Natural killer cell (primary cell): ENCODE measurements at regions not wholly inside any gene's neighbourhood (a gene's known extent, or its start where the extent isn't known, plus 50 kb on each side); places are given as distances from the start of the nearest gene placed in this dataset.

Source experiments
- ATAC-seq, 3 donors: fragments of 150-1000 bp in 2 of 3; fragments of 200-7000 bp in 1 of 3; cut with Tn5 transposase; 1 replicate in 1 of 3; 2 replicates in 2 of 3; pipeline ENCODE4 v1.10.0; 2021; ENCODE audit warnings: mild to moderate bottlenecking in 2 of 3, moderate library complexity in 2 of 3
- DNase-seq, 2 donors: peaks; one replicate each; pipeline versions ENCODE4 v3.0.0 to v3.0.0-alpha.2; 2013 to 2021; ENCODE audit warnings: mixed read lengths in 1 of 2
- H3K27ac ChIP-seq: one replicate; pipeline ENCODE4 v1.5.1; 2013; ENCODE audit warnings: mild to moderate bottlenecking, low read length
- H3K27me3 ChIP-seq: one replicate; pipeline ENCODE4 v1.6.1; 2013; ENCODE audit warnings: low read length; ENCODE audit not compliant: control insufficient read depth, insufficient read depth
- H3K36me3 ChIP-seq: one replicate; pipeline ENCODE4 v1.6.1; 2013; ENCODE audit warnings: low read length; ENCODE audit not compliant: control insufficient read depth, insufficient read depth
- H3K4me1 ChIP-seq: one replicate; pipeline ENCODE4 v1.6.1; 2013; ENCODE audit warnings: low read length; ENCODE audit not compliant: control insufficient read depth, insufficient read depth
- H3K4me3 ChIP-seq: one replicate; pipeline ENCODE4 v1.5.1; 2013; ENCODE audit warnings: low read length
- H3K9me3 ChIP-seq: one replicate; pipeline ENCODE4 v1.6.1; 2013; ENCODE audit warnings: low read length; ENCODE audit not compliant: control insufficient read depth, insufficient read depth
- H3K27ac Mint-ChIP-seq, 2 donors: one replicate each; pipeline ENCODE4 v1.8.0; 2022; ENCODE audit warnings: mild to moderate bottlenecking in 2 of 2, mixed read lengths in 2 of 2, moderate library complexity in 1 of 2
- H3K27me3 Mint-ChIP-seq, 2 donors: one replicate each; pipeline ENCODE4 v1.8.0; 2022; ENCODE audit warnings: low read depth in 2 of 2, mixed read lengths in 2 of 2
- H3K36me3 Mint-ChIP-seq: one replicate; pipeline ENCODE4 v1.8.0; 2022; ENCODE audit warnings: mixed read lengths
- H3K4me1 Mint-ChIP-seq, 2 donors: one replicate each; pipeline ENCODE4 v1.8.0; 2022; ENCODE audit warnings: mixed read lengths in 2 of 2
- H3K4me3 Mint-ChIP-seq: one replicate; pipeline ENCODE4 v1.8.0; 2022; ENCODE audit warnings: mild to moderate bottlenecking, moderate library complexity, mixed read lengths
- H3K9me3 Mint-ChIP-seq, 2 donors: one replicate each; pipeline ENCODE4 v1.8.0; 2022; ENCODE audit warnings: mixed read lengths in 2 of 2
- WGBS: methylation state at CpG from one replicate; pipeline ENCODE4 v1.1.7; 2013; ENCODE audit warnings: missing lambda C conversion rate; ENCODE audit not compliant: insufficient coverage; 5-methylcytosine and 5-hydroxymethylcytosine counted together
- intact Hi-C: fragments of 100-400 bp; cut with micrococcal nuclease; formaldehyde crosslinking; loops from one replicate; pipeline ENCODE4 v1.14.2; 2022
- TF ChIP-seq, protein P1 (sequence below): fragments of 200-600 bp; IDR thresholded peaks from one replicate; pipeline ENCODE4 v1.8.0; 2022; ENCODE audit warnings: antibody characterized with exemption

DNA sequence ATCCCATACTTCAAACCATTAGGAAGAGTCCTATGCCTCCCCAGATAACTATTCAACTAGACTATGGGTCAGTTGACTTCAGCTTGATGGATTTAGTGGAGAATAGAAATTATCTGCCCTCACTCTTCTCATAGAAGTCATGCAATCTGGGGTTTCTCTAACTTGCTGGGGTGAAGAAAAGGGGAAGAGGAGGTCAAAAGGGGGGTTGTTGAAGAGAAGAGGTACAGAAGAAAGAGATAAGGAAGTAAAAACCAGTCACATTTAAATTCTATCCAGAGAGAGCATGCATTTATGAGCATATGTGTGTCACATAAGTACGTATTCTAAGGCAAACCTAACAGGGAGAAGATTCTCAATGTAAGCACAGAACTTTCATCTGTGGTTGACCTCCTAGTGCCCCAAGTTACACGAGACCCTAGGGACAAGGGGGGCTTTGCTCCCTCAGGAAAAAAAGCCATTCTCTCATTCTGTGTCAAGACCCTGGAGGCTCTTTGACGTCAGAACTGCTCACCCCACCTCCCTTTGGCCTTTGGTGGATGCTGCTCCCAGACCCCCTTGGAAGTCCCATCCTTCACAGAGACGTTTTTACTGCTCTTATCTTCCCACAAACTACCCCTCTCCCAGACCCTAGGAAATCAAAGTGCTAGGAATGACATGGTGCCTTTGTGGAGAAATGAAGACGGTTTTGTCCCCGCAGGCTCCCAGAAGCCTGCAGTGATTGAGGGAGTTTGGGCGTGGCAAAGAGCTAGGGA, 236.8 kb upstream of the TNP1 start:
- Histone ChIP-seq H3K27ac (no peak overlapping the region), H3K9me3 (no peaks in the 10 kb centered on the region), H3K36me3 (no peaks in the 10 kb centered on the region), H3K27me3 (no peaks in the 10 kb centered on the region), H3K4me1 (no peaks in the 10 kb centered on the region), H3K4me3 (no peak overlapping the region)
- Mint-ChIP-seq H3K27ac (no peak overlapping the region), H3K9me3 (no peaks in the 10 kb centered on the region), H3K4me3 (no peak overlapping the region), H3K36me3 (no peaks in the 10 kb centered on the region), H3K4me1 (no peaks in the 10 kb centered on the region), H3K27me3 (peaks cover 12 to 23% of the 10 kb centered on the region in 2 donors)
- WGBS: 81% methylated on average over 6 of the region's 7 CpGs
- TF ChIP-seq, protein P1, sequence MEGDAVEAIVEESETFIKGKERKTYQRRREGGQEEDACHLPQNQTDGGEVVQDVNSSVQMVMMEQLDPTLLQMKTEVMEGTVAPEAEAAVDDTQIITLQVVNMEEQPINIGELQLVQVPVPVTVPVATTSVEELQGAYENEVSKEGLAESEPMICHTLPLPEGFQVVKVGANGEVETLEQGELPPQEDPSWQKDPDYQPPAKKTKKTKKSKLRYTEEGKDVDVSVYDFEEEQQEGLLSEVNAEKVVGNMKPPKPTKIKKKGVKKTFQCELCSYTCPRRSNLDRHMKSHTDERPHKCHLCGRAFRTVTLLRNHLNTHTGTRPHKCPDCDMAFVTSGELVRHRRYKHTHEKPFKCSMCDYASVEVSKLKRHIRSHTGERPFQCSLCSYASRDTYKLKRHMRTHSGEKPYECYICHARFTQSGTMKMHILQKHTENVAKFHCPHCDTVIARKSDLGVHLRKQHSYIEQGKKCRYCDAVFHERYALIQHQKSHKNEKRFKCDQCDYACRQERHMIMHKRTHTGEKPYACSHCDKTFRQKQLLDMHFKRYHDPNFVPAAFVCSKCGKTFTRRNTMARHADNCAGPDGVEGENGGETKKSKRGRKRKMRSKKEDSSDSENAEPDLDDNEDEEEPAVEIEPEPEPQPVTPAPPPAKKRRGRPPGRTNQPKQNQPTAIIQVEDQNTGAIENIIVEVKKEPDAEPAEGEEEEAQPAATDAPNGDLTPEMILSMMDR: no peak
- ATAC-seq: no peak
- intact Hi-C loops: no loop called here
- no peak for DNase-seq

DNA sequence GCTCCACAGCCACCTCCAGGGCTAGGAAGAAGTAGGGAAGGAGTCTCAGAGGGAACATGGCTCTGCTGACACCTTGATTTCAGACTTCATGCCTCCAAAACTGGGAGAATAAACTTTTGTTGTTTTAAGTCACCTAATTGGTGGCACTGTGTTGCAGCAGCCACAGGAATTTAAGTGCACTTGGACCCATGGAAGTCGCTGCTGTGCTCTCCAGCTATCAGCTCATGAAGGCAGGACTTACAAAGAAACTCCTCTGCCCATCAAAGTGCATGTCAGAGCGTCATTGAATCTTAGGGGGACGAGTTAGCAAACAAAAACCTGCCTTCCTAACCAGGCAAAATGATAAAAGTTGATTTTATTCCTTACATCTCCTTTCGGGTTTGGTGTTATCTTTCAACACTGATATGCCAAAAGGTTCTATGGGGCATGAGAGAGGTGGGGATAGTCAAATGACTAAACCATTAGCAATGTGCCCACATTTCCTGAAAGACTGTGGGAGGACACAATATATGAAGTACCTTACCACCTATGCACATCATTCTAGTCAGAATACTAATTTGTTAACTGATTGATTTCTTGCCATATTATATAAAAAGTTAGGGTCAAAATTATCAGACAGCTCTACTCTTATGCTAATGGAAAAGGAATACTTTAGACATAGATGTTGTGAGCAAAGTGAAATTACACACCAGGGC, 235.8 kb upstream of the TNP1 start:
- DNase-seq (no peak), ATAC-seq (no peak)
- H3K9me3 ChIP-seq: no peaks in the 10 kb centered on the region
- no peaks in the 10 kb centered on the region for H3K4me1 ChIP-seq
- H3K36me3 ChIP-seq: no peaks in the 10 kb centered on the region
- no peak overlapping the region for H3K4me3 ChIP-seq
- H3K36me3 Mint-ChIP-seq: no peaks in the 10 kb centered on the region
- H3K4me1 Mint-ChIP-seq: no peaks in the 10 kb centered on the region
- H3K27me3 ChIP-seq: no peaks in the 10 kb centered on the region
- H3K4me3 Mint-ChIP-seq: no peak overlapping the region
- TF ChIP-seq, protein P1: no peak
- intact Hi-C loops: no loop called here
- 93% methylated on average over 3 of the region's 4 CpGs for WGBS
- no peaks in the 10 kb centered on the region for H3K9me3 Mint-ChIP-seq
- peaks cover 16 to 28% of the 10 kb centered on the region in 2 donors for H3K27me3 Mint-ChIP-seq
- H3K27ac ChIP-seq: no peak overlapping the region
- no peak overlapping the region for H3K27ac Mint-ChIP-seq

DNA sequence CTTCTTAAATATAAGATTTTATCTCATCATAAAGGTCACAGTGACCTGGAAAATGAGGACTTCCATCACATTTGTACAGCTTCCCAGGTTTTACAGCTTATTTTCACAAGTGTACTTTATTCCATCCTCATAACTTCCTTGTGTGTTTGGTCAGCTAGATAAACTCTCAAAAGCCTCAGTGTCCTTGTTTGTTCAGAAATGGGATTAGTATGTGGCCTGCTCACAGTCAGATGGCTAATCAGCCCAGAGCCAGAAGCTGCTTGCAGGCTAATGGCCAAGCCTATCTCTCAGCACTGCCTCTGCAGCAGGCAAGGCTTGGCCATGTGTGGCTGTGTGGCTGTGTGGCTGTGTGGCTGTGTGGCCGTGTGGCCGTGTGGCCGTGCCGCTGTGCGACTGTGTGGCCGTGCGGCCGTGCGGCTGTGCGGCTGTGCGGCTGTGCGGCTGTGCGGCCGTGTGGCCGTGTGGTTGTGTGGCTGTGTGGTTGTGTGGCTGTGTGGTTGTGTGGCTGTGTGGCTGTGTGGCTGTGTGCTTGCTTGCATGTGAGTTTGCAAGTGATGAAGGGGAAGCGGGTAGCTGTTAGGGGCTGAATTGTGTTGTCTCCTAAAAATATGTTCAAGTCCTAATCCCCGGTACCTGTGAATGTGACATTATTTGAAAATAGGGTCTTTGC, 233.0 kb upstream of the TNP1 start:
- no peak overlapping the region for H3K4me3 Mint-ChIP-seq
- TF ChIP-seq, protein P1: no peak
- peaks cover 6 to 7% of the 10 kb centered on the region in 2 donors for H3K4me1 Mint-ChIP-seq
- H3K27ac Mint-ChIP-seq: no peak overlapping the region
- Histone ChIP-seq H3K4me1 (no peaks in the 10 kb centered on the region), H3K27ac (no peak overlapping the region), H3K4me3 (no peak overlapping the region), H3K27me3 (no peaks in the 10 kb centered on the region), H3K36me3 (no peaks in the 10 kb centered on the region), H3K9me3 (no peaks in the 10 kb centered on the region)
- WGBS: 90% methylated on average over 3 of the region's 17 CpGs
- peaks cover 11 to 28% of the 10 kb centered on the region in 2 donors for H3K27me3 Mint-ChIP-seq
- DNase-seq: no peak
- H3K36me3 Mint-ChIP-seq: no peaks in the 10 kb centered on the region
- intact Hi-C loops: no loop called here
- ATAC-seq: no peak
- no peaks in the 10 kb centered on the region for H3K9me3 Mint-ChIP-seq
